Thyroid gland (tissue), 4 donors: ENCODE measurements at regions not wholly inside any gene's neighbourhood (a gene's known extent, or its start where the extent isn't known, plus 50 kb on each side); places are given as distances from the start of the nearest gene placed in this dataset.

Experiments used
- CTCF ChIP-seq, 6 experiments: fragments of 200-600 bp in 3 of 6; fragments of 450-650 bp in 3 of 6; sonication (generic) in 3 of 6; IDR thresholded peaks; one replicate each; pipeline ENCODE4 v1.5.1; 2016 to 2019; ENCODE audit warnings: antibody characterized with exemption in 6 of 6, mild to moderate bottlenecking in 2 of 6, inconsistent platforms in 1 of 6, moderate library complexity in 1 of 6
- POLR2A ChIP-seq, 2 donors: fragments of 450-650 bp; IDR thresholded peaks; one replicate each; pipeline ENCODE4 v1.6.1; 2017; ENCODE audit warnings: antibody characterized with exemption in 2 of 2, mild to moderate bottlenecking in 2 of 2, moderate library complexity in 1 of 2

DNA sequence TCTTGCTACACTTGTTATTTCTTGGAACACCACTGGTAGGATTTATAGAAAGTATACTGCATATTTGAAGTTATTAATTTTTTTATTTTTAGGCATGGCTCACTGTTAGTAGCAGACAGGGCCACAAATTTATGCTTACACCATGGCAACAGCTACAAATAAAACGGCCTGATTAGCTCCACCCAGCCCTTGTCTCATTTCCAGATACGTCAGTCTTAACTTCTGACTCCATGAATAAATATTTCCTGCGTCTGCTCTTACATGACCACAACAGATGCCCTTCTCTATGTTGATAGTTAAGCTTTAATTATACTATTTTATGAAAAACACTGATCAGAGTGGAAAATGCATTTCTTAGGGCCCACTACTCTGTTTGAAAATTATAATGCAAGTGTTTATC, 62.3 kb upstream of the CPOX start:
- TF ChIP-seq POLR2A (IDR thresholded peaks at IDR 0.05) (no peak), CTCF (IDR thresholded peaks at IDR 0.05) (no peak)
